Cardiac muscle cell (in vitro differentiated cells and primary cell): ENCODE measurements at regions not wholly inside any gene's neighbourhood (a gene's known extent, or its start where the extent isn't known, plus 50 kb on each side); places are given as distances from the start of the nearest gene placed in this dataset.

Experiments
- DNase-seq, 2 donors: peaks; one replicate each; pipeline versions ENCODE4 v3.0.0 to v3.0.0-alpha.2; 2010 to 2017; ENCODE audit warnings: low read depth in 1 of 2, low spot score in 1 of 2
- H3K27ac ChIP-seq: fragments of 200-600 bp; sonication (generic); 2 replicates; pipeline ENCODE4 v1.5.1; 2016
- H3K27me3 ChIP-seq: fragments of 200-600 bp; sonication (generic); 2 replicates; pipeline ENCODE4 v1.6.0; 2016; ENCODE audit warnings: control low read depth
- H3K36me3 ChIP-seq: fragments of 200-600 bp; sonication (generic); 2 replicates; pipeline ENCODE4 v1.5.1; 2016; ENCODE audit warnings: control low read depth
- H3K4me1 ChIP-seq: fragments of 200-600 bp; sonication (generic); 2 replicates; pipeline ENCODE4 v1.8.1; 2017; ENCODE audit warnings: low read depth, mild to moderate bottlenecking, mixed run types
- H3K4me3 ChIP-seq: fragments of 200-600 bp; sonication (generic); 2 replicates; pipeline ENCODE4 v1.5.1; 2016; ENCODE audit warnings: mild to moderate bottlenecking
- H3K9me3 ChIP-seq: fragments of 200-600 bp; sonication (generic); 2 replicates; pipeline ENCODE4 v1.5.1; 2017; ENCODE audit warnings: low read depth, mild to moderate bottlenecking, control low read depth
- CTCF ChIP-seq: IDR thresholded peaks from 2 replicates; pipeline ENCODE4 v1.5.1; 2012; ENCODE audit warnings: low read depth, mild to moderate bottlenecking, low read length

GRCh38 chr6:22807261-22807660 is 237.9 kb downstream of the HDGFL1 start:
- Histone ChIP-seq H3K4me3 (no peak overlapping the region), H3K36me3 (no peaks in the 10 kb centered on the region)
- TF ChIP-seq CTCF: no peak

GRCh38 chr6:22807818-22808217 is 238.5 kb downstream of the HDGFL1 start:
- TF ChIP-seq CTCF: no peak
- H3K9me3 ChIP-seq: no peaks in the 10 kb centered on the region
- no peak for DNase-seq

More at GRCh38 chr6:22807261-22807660, 237.9 kb downstream of the HDGFL1 start:
- Histone ChIP-seq H3K9me3 (no peaks in the 10 kb centered on the region), H3K27ac (no peak overlapping the region), H3K27me3 (no peaks in the 10 kb centered on the region), H3K4me1 (no peaks in the 10 kb centered on the region)
- no peak for DNase-seq

GRCh38 chr6:22808466-22808865 is 239.1 kb downstream of the HDGFL1 start:
- Histone ChIP-seq H3K27ac (no peak overlapping the region), H3K4me3 (no peak overlapping the region), H3K27me3 (no peaks in the 10 kb centered on the region), H3K36me3 (no peaks in the 10 kb centered on the region), H3K4me1 (no peaks in the 10 kb centered on the region), H3K9me3 (no peaks in the 10 kb centered on the region)
- DNase-seq: no peak
- TF ChIP-seq CTCF: no peak

More at GRCh38 chr6:22807818-22808217, 238.5 kb downstream of the HDGFL1 start:
- no peak overlapping the region for H3K4me3 ChIP-seq
- no peaks in the 10 kb centered on the region for H3K36me3 ChIP-seq
- H3K27ac ChIP-seq: no peak overlapping the region
- H3K4me1 ChIP-seq: no peaks in the 10 kb centered on the region
- H3K27me3 ChIP-seq: no peaks in the 10 kb centered on the region

- Histone ChIP-seq H3K4me3 (no peak overlapping the region), H3K9me3 (no peaks in the 10 kb centered on the region), H3K27me3 (no peaks in the 10 kb centered on the region), H3K27ac (no peak overlapping the region), H3K4me1 (no peaks in the 10 kb centered on the region), H3K36me3 (no peaks in the 10 kb centered on the region)
- TF ChIP-seq CTCF: no peak
- no peak for DNase-seq
Measured at GRCh38 chr6:22809370-22809769, 240.0 kb downstream of the HDGFL1 start.

- Histone ChIP-seq H3K27ac (no peak overlapping the region), H3K27me3 (no peaks in the 10 kb centered on the region), H3K36me3 (no peaks in the 10 kb centered on the region), H3K9me3 (no peaks in the 10 kb centered on the region), H3K4me1 (no peaks in the 10 kb centered on the region), H3K4me3 (no peak overlapping the region)
- no peak for DNase-seq
- no peak for TF ChIP-seq CTCF
Measured at GRCh38 chr6:22819209-22819608, 249.8 kb downstream of the HDGFL1 start.

- peak in 1 of 2 donors; percentile 48 for DNase-seq
- Histone ChIP-seq H3K4me3 (no peak overlapping the region), H3K36me3 (no peaks in the 10 kb centered on the region), H3K4me1 (no peaks in the 10 kb centered on the region), H3K27me3 (no peaks in the 10 kb centered on the region), H3K9me3 (no peaks in the 10 kb centered on the region), H3K27ac (no peak overlapping the region)
- TF ChIP-seq CTCF: no peak
Measured at GRCh38 chr6:22821664-22822320, 252.4 kb downstream of the HDGFL1 start.
